Fibroblast of skin of left biceps (primary cell): ENCODE measurements at regions not wholly inside any gene's neighbourhood (a gene's known extent, or its start where the extent isn't known, plus 50 kb on each side); places are given as distances from the start of the nearest gene placed in this dataset.

Experiments used
- DNase-seq, 2 experiments: peaks; one replicate each; pipeline ENCODE4 v3.0.0-alpha.2; 2013; ENCODE audit warnings: low read depth in 2 of 2

DNA sequence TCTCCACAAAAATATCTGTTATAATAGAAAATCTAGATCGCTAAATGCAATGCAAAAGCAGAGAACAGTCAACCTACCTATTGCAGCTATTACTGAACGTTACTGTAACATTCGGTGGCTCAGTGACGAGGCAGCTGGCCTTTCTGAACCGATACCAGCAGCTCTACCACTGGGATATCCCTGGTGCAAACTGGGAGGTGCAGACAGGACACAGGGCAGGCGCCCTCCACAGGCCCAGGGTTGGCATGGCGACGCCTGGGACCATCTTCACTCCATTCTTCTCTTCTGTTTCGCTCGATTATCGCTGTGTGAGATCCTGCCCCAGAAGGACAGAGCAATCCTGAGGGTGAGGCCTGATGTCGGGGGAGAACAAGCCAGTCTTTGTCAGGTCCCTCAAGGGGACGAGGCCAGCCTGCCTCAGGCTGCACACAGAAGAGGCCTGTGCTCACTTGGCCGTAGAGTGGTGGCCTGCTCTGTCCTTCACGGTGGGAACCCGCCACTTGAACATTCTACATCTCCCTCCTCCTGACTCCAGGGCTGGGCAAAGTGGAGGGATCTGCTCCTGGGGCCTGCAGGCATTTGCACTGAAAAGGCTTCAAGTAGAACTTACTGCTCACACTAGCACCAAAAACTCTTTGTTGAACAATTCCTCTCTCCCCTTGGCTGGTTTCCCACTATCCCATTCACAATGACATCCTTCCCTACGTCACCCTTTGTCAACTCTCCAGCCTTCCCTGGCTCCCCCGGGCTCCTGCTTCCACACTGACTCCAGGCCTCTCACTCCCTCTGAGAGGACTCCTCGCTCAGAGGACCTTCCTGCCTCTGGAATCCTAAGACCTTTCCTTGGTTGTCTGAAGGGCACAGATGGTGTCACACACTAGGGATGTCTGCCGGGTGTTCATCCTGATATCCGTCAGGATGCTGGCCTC, 49.7 kb downstream of the CYRIA start:
- no peak for DNase-seq

DNA sequence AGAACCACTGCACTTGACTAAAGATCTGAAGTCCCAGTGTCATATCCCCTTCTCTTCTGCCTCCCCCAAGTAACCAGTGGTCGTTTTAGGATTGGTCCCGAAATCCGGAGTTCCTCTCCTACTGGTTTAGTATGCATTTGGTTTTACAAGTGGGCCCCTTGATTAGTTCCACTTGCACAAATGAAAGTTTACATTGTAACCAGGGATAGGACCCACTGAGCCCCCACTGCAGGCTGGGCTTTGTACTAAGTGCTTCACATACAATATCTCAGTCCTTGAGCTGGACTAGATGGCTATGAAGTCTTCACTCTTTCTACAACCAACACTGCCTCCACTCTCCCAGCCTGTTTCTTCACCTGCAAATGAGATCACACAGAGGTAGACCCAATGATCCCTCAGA, 50.4 kb downstream of the CYRIA start:
- DNase-seq: no peak

DNA sequence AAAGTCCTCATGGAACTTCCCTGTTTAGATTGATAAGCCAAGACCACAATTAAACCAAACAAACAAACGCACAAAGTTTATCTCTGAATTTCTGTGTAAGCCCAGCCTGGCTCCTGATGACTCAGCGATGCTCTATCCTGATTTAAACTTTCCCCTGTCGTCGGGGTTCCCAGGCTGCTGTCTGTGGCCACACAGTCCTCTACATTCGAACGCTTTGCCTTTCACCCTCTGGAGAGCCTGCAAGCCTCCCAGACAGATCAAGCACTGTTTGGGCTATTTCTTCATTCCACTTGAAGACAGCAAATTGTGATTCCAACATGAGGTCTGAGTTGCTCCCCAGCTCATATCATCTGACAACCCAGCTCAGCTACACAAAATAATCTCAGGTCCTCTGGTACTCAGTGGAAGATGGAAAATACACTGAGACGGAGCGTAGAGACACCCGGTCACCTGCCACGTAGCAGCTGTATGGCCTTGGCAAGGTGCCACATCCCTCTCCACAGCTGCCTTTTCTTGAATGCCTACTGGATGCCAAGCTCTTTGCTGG, 51.2 kb downstream of the CYRIA start:
- no peak for DNase-seq

- DNase-seq: no peak
These were observed 52.1 kb downstream of the CYRIA start for GRCh38 chr2:16613539-16614011.

DNA sequence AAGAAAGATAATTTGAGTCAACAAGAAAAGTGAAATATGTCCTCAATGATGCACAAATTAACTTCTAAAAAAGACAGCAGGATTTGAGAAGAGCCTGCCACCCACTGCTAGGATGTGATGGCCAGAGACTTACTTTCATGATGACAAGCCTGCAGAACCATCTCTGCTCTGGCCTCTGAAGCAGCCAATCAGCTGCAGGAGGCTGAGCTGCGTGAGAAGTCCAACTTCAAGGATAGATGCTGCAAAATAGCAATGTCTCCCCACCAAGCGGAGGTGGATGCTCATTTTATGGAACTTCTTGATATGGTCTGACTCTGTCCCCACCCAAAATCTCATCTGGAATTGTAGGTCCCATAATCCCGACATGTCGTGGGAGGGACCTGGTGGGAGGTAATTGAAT, 53.1 kb downstream of the CYRIA start:
- DNase-seq: no peak

DNA sequence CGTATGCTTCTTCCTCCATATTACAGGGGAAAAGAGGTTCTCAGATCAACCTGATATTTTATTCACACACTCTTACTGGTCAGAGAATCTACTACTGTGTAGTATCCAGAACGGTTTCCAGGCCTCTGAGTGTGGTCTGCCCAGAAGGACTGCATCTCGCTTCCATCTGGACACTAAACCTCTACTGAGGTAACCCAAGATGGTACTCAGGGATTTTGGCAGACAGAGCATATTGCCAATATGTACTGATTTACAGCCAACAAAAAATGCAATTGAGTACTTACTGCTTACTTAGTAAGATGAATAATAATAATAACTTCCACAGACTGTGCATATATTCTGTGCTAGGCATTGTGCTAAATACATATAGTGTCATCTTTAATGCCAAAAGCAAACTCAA, 55.8 kb downstream of the CYRIA start:
- DNase-seq: no peak

GRCh38 chr2:16608661-16609643, 56.7 kb downstream of the CYRIA start:
- peak; percentile 28 to 45 for DNase-seq

- no peak for DNase-seq
These were observed 58.3 kb downstream of the CYRIA start for GRCh38 chr2:16607301-16607700.

DNA sequence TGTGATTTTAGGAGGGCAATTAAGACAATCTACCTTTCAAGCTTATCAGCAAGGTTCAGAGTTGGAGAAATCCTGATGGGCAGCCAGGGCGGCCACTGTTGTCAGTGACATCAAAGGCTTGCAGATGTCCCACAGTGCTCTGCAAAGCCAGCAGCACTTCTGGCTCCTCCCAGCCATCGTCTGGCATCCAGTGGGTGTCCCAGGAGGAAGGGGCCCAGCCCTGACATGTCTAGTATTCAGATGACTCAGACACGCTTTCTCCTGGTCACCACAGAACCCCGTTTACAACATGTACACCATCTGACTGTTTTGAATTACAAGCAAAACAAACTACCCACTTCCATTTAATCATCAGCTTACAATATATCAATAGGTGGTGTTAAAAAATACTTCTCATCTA, 61.4 kb downstream of the CYRIA start:
- no peak for DNase-seq

GRCh38 chr2:16591370-16591933, 74.2 kb downstream of the CYRIA start:
- no peak for DNase-seq

DNA sequence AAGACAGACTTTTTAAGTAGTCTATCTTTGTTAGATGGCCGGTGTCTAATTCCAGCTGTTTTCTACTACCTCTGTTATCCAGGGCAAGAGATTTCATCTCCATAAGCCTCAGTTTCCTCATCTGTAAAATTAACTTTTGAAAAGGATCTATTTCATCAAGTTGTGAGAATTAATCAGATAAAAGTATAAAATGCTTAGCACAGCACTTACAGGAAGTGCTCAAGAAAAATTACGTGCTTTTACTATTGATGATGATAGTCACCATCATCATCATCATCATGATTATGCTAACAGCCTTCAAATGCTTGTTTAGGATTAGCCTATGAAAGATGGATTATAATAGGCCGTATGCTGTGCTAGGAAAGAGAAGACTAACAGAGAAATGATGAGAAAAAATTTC, 76.2 kb downstream of the CYRIA start:
- no peak for DNase-seq

- DNase-seq: no peak
These were observed 77.1 kb downstream of the CYRIA start for GRCh38 chr2:16588565-16588964.

DNA sequence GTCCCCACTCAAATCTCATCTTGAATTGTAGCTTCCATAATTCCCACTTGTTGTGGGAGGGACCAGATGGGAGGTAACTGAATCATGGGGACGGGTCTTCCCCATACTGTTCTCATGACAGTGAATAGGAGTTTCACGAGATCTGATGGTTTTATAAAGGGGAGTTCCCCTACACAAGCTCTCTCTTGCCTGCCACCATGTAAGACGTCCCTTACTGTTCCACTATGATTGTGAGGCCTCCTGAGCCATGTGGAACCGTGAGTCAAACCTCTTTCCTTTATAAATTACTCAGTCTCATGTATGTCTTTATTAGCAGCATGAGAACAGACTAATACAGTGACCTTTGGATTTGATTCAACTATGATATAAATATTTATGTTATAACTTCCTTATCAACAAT, 78.0 kb downstream of the CYRIA start:
- DNase-seq: no peak

GRCh38 chr2:16584824-16585540, 80.7 kb downstream of the CYRIA start:
- DNase-seq: no peak

GRCh38 chr2:16584084-16584483, 81.5 kb downstream of the CYRIA start:
- no peak for DNase-seq

- no peak for DNase-seq
These were observed 84.4 kb downstream of the CYRIA start for GRCh38 chr2:16581241-16581640.

- no peak for DNase-seq
These were observed 87.6 kb downstream of the CYRIA start for GRCh38 chr2:16578081-16578480.

GRCh38 chr2:16570516-16570915, 95.1 kb downstream of the CYRIA start:
- no peak for DNase-seq

- no peak for DNase-seq
These were observed 96.4 kb downstream of the CYRIA start for GRCh38 chr2:16568998-16569784.

- no peak for DNase-seq
These were observed 98.9 kb downstream of the CYRIA start for GRCh38 chr2:16566701-16567100.
